ENCODE measurements at regions not wholly inside any gene's neighbourhood (a gene's known extent, or its start where the extent isn't known, plus 50 kb on each side); places are given as distances from the start of the nearest gene placed in this dataset.

DNA sequence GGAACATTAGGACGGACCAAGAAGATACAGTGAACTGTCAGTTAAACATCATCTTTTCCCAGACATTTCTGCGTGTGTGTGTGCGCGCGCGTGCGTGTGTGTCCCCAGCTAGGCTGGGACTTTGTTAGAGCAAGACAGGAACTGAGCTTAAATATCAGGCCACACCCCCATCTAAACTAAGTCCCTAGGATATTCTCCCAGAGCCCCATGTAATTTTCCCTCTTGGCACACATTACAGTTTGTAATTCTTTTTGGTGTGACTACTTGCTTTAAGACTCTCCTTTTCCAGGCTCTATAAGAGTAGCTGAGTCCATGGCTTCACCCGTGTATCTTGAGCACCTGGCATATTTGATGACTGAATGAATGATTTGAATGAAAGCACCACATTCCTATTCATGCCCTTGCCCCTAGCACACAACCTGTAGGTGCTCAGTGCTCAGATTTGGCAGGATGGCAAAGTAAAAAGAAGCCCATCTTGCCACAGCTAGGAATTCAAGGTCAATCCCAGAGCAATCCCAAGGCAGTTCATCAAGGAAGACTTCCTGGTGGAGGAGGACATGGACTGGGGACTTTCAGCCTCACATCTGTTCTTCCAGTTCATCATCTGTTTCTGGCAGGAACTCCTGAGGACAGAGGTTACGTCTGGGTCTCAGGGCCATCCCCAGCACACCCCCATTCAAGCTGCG, 69.2 kb downstream of the MRPL14 start (continued):
- peak in 1 of 2 experiments; percentile 83; a peak in 1 of 4 replicates for TF ChIP-seq SIN3A (IDR thresholded peaks at IDR 0.05; ENCODE audit: borderline replicate concordance in 2 of 2, control insufficient read depth in 1 of 2, low read depth in 2 of 2, low read length in 2 of 2)
- TF ChIP-seq HIVEP1 (CRISPR knock-in tag; IDR thresholded peaks at IDR 0.05), result peak; percentile 61; the same call in 1 of the 2 replicates
- TF ChIP-seq, protein P1, sequence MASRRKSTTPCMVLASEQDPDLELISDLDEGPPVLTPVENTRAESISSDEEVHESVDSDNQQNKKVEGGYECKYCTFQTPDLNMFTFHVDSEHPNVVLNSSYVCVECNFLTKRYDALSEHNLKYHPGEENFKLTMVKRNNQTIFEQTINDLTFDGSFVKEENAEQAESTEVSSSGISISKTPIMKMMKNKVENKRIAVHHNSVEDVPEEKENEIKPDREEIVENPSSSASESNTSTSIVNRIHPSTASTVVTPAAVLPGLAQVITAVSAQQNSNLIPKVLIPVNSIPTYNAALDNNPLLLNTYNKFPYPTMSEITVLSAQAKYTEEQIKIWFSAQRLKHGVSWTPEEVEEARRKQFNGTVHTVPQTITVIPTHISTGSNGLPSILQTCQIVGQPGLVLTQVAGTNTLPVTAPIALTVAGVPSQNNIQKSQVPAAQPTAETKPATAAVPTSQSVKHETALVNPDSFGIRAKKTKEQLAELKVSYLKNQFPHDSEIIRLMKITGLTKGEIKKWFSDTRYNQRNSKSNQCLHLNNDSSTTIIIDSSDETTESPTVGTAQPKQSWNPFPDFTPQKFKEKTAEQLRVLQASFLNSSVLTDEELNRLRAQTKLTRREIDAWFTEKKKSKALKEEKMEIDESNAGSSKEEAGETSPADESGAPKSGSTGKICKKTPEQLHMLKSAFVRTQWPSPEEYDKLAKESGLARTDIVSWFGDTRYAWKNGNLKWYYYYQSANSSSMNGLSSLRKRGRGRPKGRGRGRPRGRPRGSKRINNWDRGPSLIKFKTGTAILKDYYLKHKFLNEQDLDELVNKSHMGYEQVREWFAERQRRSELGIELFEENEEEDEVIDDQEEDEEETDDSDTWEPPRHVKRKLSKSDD (conservative IDR thresholded peaks at IDR 0.05; ENCODE audit: low read length), result no peak
- TF ChIP-seq ZNF778 (CRISPR knock-in tag; IDR thresholded peaks at IDR 0.05), result no peak
- no peak for TF ChIP-seq HNRNPLL (IDR thresholded peaks at IDR 0.05; ENCODE audit: low read depth, low read length, poor library complexity, severe bottlenecking)
- TF ChIP-seq PCBP2 (IDR thresholded peaks at IDR 0.05; ENCODE audit: low read depth, low read length, poor library complexity, severe bottlenecking), result no peak
- no peak for TF ChIP-seq GATA2 (CRISPR knock-in tag; IDR thresholded peaks at IDR 0.05)
- no peak for TF ChIP-seq L3MBTL2 (IDR thresholded peaks at IDR 0.05)
- TF ChIP-seq CBFB (CRISPR knock-in tag; IDR thresholded peaks at IDR 0.05), result no peak
- TF ChIP-seq THAP7 (CRISPR knock-in tag; IDR thresholded peaks at IDR 0.05), result no peak
- no peak for TF ChIP-seq SNAPC5 (CRISPR knock-in tag; IDR thresholded peaks at IDR 0.05)
- TF ChIP-seq, protein P2, sequence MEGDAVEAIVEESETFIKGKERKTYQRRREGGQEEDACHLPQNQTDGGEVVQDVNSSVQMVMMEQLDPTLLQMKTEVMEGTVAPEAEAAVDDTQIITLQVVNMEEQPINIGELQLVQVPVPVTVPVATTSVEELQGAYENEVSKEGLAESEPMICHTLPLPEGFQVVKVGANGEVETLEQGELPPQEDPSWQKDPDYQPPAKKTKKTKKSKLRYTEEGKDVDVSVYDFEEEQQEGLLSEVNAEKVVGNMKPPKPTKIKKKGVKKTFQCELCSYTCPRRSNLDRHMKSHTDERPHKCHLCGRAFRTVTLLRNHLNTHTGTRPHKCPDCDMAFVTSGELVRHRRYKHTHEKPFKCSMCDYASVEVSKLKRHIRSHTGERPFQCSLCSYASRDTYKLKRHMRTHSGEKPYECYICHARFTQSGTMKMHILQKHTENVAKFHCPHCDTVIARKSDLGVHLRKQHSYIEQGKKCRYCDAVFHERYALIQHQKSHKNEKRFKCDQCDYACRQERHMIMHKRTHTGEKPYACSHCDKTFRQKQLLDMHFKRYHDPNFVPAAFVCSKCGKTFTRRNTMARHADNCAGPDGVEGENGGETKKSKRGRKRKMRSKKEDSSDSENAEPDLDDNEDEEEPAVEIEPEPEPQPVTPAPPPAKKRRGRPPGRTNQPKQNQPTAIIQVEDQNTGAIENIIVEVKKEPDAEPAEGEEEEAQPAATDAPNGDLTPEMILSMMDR (IDR thresholded peaks at IDR 0.05 in 2 of 3, conservative IDR thresholded peaks at IDR 0.05 in 1 of 3; ENCODE audit: insufficient read depth in 2 of 3, low read depth in 1 of 3, low read length in 3 of 3), result no peak
- TF ChIP-seq CHD4 (IDR thresholded peaks at IDR 0.05; ENCODE audit: insufficient read depth, insufficient replicate concordance, low read depth, low read length, poor library complexity, severe bottlenecking), result peak; percentile 88
- TF ChIP-seq MED1 (CRISPR knock-in tag; IDR thresholded peaks at IDR 0.05; ENCODE audit: borderline replicate concordance), result no peak
- TF ChIP-seq HEY1 (CRISPR knock-in tag; IDR thresholded peaks at IDR 0.05; ENCODE audit: borderline replicate concordance), result no peak
- no peak for TF ChIP-seq FOXA1 (IDR thresholded peaks at IDR 0.05; ENCODE audit: borderline replicate concordance)
- TF ChIP-seq COPS2 (conservative IDR thresholded peaks at IDR 0.05), result no peak
- TF ChIP-seq RBM39 (optimal IDR thresholded peaks at IDR 0.05; ENCODE audit: low read depth, low read length), result peak; percentile 11
- no peak for TF ChIP-seq SRF (CRISPR knock-in tag; IDR thresholded peaks at IDR 0.05)
- TF ChIP-seq BHLHE40 (IDR thresholded peaks at IDR 0.05; ENCODE audit: low read length), result no peak; the same call in 1 of the 2 replicates
- no peak for TF ChIP-seq SMAD4 (CRISPR knock-in tag; conservative IDR thresholded peaks at IDR 0.05)

All from K562 (cell line).